Hematopoietic multipotent progenitor cell treated with erythropoietin and hydrocortisone succinate and interleukin-3 and kit ligand, for 17 days (in vitro differentiated cells): ENCODE measurements at regions not wholly inside any gene's neighbourhood (a gene's known extent, or its start where the extent isn't known, plus 50 kb on each side); places are given as distances from the start of the nearest gene placed in this dataset.
"Not testable (repeated sequence)": the region's sequence is repeated elsewhere in the genome, so short reads cannot be mapped to it uniquely, and the experiment has no call there.

Experiments used
- DNase-seq: peaks from one replicate; pipeline ENCODE4 v3.0.0-alpha.2; 2015; ENCODE audit warnings: low spot score

DNA sequence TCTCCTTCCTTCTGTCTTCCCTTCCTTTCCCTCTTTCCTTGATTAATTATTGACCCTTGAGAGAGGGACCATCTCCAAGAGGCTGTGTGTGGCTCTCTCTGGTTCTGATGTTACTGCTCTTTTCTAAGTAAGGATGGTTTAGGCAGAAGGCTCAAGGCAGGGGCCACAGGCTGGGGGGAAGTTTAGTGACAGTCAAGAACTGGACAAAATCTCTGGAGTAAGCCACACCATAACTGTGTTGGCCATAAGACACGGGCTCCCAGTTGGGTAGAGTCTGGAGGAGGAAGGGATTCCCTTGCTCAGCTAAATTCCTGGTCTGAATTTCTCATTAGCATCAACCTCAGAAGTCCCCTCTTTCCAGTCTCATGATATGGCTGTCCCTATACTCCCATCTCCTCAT is 74.7 kb downstream of the BUD13 start:
- no peak for DNase-seq

DNA sequence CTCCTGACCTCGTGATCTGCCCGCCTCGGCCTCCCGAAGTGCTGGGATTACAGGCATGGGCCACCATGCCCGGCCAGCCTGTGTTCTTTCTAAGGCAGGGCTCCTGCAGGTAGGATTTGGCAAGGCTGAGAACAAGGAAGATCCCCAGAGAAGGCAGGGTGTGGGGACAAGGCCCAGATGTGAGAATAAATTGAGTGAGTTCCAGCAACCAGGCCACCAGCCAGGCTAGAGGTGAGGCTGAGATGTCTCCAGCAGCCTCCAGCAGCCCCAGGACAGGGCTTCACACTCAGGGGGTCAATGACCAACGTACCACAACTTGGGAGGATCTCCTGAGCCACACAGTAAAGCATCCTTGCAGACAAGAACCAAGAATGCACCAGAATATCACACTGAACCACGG is 75.1 kb downstream of the BUD13 start:
- DNase-seq: no peak

DNA sequence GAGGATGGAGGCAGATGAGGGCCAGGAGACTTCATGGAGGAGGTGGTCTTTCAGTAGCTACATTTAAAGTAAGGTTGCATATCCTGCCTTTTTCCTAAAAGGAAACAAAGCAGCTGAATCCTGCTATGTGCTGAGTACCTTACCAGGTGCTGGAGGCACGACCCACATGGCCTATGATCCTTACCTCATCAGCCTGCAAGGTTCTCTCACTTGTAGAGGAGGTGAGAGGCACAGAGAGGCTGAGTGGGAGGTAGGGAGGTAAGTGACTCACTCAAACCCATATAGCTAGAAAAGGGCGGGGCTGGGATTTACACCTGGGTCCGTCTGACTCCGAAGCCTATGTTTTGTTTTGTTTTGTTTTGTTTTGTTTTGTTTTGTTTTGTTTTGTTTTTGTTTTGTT is 75.8 kb downstream of the BUD13 start:
- DNase-seq: no peak

DNA sequence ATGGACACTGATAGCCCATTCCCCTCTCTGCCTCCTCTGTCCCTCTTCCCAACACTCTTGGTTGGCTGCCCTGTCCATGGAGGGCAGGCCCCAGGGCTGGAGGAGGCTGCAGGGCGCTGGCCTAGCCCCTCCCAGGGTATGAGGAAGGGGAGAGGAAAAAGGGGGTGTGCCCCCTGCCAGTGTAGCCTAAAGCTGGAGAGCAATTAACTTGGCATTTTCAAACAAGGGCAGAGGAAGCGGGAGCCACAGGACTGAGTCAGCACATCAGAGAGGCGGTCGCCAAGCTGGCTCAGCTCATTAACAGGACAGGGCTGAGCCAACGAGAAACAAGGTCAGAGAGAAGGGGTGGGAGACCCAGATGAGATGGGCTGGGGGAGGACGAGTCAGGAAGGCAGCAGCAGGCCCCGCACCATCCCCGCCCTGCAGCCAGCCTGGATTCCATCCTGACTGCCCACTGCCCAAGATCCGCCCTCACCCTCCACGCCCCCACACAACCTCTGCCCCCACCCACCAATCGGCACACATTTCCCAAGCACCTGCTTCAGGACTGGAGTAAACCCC is 76.3 kb downstream of the BUD13 start:
- no peak for DNase-seq

GRCh38 chr11:116695657-116696254 is 77.0 kb downstream of the BUD13 start:
- no peak for DNase-seq

DNA sequence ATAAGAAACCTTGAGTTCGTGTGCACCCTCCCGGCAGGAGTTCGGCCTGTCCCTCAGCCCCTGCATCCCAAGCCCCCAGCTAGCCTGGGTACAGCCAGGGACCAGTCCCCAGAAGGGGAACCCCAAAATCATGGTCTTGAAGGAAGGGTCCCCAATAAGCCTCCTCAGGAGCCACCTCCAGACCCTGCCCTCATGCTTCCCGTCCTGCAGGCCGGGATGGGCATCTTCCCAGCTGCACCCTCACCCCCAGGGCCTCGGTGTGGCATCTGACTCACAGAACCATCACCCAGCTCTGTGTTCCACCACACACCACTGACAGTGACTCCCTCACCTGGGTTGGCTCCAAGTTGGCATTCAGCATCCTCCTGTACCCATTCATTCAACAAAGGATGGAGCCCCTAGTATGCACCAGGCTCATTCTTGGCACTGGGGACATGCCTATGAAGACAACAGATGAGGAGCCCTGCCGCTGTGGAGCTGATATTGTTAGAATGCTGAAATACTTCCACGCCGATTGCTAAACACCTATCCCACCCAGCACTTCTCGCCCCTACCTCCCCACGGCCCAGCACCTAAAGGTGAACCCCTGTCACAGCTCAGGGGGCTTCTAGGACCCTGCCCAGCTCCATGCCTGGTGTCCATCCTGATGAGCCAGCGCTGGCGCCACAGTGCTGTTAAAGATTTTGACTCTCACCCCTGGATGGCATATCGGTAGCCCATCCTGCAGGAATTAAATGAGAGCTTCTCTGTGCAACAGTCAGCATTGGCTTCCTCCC is 77.8 kb downstream of the BUD13 start:
- DNase-seq: no peak

- no peak for DNase-seq
These were observed 78.5 kb downstream of the BUD13 start for GRCh38 chr11:116694349-116694725.

DNA sequence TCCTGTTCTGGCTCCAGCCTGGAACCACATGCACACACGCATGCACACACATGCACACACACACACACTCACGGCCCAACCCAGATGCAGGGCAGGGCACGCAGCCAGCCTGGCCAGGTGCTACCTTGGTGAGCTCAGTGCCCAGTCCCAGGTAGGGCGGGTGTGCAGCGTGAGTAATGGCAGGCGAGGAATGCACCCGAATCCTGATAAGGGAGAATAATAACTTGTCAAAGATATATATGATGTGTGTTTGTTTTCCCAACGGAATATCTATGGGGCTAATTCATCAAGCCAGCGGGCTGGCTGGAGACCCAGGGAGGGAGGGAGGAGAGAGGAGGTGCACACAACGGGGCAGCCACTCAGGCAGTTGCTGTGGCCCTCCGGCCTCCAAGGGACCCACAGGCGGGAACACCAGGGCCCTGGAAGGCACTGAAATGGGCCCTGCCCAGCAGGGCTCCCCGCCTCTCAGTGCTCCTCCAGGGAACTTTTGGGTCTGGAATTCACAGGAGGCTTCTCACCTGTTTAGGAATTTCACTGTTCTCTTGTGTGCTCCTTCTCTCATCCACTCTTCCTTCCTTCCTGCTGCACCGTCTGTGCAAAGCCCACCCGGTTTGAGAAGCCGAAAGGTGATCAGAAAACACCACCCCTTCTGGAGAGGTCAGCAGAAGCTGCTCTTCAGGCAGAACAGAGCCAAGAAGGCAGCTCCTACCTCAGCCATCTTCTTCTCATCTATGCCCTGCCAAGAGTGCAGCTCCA is 79.0 kb downstream of the BUD13 start:
- DNase-seq: no peak

DNA sequence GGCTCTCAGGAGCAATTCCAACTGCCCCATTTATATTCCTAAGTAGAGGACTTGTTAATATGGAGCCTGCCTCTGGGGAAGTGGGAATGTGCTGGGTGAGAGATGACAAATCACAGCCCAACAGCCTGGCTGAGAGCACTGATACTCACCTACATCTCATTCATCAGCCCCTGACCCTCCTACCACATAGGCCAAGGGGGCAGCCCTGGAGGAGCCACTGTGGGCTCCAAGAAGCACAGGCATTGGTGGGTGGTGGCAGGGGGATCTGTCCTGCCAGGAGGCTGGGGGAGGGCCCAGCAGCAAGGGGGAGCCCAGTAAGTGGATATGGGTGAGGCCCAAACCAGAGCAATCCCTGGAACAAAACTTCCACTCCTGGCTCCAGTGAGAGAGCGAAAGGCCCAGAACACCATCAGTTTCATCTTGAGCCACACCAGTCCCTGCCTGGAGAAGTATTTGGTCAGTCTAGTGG is 79.7 kb downstream of the BUD13 start:
- DNase-seq: no peak

DNA sequence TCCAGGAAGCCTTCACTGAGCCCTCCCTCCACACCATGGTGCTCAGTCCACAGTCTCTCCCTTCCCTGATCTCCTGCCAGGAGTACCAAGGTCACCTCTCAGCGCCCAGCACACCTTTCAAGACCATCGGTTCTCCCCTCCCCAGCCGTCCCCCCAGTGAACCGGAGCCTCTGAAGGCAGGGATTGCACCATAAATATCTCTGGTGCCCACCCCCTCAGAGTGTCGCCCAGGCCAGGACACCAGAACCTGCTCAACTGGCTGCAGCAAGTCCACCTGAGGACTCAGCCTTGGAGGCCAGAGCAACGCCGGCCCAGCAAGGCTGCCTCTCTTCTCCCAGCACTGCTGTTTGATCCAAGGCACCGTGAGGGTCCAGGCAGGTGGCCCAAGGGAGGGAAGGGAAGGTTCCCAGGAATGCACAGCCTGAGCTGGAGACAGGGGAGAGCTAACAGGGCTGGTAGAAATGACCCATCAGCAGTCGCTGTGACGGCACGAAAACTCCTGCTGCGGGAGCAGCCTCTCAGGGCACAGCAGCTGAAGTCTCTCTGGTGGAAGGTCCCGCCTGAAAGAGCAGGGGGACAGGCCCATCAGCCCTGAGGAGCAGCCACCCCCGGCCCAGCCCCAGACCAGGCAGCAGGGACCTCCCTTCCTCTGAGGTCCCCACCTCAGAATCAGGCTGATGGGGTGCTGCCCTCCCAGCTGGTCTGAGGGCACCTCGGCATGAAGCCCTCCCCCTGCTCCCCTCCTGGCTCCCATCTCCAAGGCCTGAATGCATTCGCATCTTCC is 80.3 kb downstream of the BUD13 start:
- no peak for DNase-seq

DNA sequence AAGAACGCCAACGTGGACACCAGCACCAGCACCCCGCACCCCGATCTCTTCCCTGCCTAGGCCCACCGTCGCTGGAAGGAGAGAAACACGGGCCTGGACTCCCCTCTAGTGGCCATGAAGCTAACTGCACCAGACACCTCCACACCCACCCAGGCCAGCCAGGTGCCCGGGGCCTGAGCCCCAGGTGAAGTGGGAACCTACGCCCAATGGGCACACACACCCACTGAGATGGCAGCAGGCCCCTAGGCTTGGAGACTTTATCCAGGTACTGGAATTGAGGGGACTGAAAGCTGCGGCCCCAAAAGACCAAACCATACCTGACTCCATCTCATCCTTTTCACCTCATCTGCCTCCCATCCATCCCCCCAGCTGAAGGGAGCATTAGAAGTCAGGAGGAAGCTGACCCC is 81.0 kb downstream of the BUD13 start:
- DNase-seq: peak; percentile 41

DNA sequence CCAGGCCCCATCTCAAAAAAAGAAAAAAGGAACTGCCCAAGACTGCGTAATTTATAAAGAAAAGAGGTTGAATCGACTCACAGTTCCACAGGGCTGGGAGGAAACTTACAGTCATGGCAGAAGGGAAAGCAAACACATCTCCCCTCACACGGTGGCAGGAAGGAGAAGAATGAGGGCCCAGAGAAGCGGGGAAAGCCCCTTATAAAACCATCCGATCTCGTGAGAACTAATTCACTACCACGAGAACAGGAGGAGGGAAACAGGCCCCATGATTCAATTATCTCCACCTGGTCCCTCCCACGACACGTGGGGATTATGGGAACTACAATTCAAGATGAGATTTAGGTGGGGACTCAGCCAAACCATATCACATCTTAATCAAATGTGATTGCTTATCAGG is 82.2 kb downstream of the BUD13 start:
- no peak for DNase-seq

DNA sequence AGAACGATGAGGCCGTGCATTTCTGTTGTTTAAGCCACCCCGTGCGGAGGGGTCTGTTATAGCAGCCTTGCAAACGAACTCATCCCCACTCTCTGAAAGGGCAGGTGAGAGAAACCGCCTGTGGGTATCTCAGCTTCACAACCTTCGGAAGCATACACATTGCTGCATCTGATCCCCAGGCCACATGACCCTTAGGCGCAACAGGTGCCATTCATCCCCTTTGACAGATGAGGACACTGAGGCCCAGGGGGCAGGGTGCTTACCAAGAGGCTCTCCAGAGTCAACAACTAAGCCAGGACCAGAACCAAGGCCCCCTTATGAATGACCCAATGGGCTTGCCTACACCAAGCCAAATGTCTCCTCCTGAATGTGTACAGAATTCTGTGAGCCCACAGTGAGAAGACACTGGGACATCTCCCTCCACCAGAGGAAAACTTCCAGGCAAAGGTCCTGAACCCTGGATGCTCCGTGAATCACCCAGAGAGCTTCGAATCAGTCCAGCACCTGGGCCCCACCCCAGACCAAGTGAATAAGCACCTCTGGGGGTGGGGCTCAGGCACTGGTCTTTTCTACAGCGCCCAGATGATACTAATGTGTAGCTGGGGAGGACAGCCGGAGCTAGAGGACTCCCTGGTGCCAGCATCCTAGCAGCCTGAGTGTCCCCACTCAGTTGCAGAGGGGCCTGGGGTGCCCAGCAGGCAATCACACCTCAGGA is 83.2 kb downstream of the BUD13 start:
- no peak for DNase-seq

DNA sequence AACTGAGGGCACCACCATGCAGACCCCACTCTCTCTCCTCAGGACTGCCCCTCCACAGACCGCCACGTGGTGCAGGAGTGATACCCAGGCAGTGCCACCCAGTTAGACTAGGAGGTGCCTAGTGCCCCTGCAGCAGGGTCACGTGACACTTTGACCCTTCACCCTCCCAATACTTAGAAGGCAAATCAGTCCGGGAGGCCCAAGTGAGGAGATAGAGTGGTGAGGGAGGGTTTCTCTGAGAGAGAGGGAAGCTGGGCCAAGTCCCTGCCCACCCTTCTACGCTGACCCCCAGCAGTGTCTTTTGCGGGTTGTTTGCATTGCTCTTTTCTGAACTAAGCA is 84.6 kb downstream of the BUD13 start:
- no peak for DNase-seq

DNA sequence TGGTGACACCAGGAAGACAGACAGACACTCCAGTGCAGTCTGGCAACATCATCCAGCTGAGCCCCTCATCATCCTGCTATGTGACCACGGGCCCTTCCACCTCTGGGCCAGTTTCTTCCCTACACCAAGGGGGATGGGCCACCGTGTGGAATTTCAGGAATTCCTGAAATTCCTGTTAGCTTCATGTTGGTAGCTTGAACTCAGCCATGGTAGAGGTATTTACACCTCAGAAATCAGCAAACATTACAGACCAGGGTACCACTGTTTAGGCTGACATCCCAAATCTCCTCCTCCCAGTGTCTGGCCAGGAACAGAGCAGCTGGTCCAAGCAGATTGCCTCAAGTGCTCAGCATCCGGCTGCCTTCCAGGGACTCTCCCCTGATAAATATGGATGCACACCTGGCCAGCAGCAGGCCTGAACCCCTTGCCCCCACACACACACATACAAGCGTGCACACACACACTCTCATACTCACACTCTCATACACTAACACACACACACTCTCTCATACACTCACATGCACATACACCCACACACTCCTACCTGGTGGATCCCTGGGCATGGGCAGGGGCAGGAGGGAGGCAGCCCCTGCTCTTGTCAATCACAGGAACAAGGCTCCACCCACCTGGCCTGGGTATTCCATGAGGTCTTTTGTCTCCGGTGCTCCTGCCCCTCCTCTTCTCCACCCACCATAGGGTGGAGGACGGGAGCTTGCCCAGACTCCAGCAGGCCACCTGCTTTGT is 85.2 kb downstream of the BUD13 start:
- no peak for DNase-seq

- no peak for DNase-seq
These were observed 85.9 kb downstream of the BUD13 start for GRCh38 chr11:116686866-116687265.

GRCh38 chr11:116683982-116684381 is 88.8 kb downstream of the BUD13 start:
- DNase-seq: no peak

DNA sequence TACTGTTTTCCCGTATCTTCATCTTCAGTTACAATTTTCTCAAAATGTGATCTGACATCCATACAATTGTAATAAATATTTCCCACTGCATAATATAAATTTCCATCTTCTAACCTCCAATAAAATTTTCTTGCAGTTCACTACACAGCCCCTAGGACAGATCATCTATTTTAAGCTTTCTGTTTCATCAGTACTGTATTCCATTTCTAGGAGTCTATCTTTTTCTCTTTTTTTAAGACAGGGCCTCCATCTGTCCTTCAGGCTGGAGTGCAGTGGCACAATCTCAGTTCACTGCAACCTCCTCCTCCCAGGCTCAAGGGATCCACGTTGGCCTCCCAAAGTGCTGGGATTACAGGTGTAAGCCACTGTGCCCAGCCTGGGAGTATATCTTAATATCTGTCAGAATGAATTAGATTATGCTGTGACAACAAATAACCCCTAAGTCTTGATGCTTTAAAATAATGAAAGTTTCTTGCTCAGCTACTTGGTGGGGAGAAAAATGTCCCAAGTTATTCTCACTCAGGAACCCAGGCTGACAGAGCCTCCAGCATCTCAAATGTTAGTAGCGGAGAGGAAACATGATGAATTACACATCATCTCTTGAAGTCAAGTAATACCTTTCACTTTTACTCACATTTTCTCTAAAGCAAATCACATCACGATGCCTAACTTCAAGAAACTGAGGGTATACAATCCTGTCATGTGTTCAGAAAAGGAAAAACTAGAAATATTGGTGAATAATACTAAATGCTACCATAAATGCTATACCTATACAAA is 92.2 kb downstream of the BUD13 start:
- no peak for DNase-seq

DNA sequence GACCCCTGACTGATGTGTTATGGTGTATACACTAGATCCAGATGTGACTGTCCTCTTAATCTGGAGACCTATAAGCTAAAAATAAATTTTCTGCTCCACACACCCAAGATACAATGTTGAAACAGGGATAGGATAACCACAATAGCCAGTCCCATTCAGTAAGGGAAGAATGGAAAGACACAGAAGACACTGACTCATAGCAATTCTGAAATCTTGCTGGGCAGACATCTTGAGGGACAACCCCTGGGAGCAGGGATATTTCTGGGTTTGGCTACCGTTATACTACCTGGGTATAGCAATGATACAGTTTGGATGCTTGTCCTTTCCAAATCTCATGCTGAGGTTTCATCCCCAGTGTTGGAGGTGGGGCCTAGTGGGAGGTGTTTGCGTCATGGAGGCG is 93.9 kb downstream of the BUD13 start:
- no peak for DNase-seq

- DNase-seq: not testable (repeated sequence)
These were observed 105.5 kb downstream of the BUD13 start for GRCh38 chr11:116667318-116667717.
